ENCODE measurements at regions not wholly inside any gene's neighbourhood (a gene's known extent, or its start where the extent isn't known, plus 50 kb on each side); places are given as distances from the start of the nearest gene placed in this dataset.

GRCh38 chr2:157931542-157931941, 55.4 kb upstream of the ACVR1 start:
- DNase-seq (ENCODE audit: low read depth): no peak
- TF ChIP-seq, protein P1, sequence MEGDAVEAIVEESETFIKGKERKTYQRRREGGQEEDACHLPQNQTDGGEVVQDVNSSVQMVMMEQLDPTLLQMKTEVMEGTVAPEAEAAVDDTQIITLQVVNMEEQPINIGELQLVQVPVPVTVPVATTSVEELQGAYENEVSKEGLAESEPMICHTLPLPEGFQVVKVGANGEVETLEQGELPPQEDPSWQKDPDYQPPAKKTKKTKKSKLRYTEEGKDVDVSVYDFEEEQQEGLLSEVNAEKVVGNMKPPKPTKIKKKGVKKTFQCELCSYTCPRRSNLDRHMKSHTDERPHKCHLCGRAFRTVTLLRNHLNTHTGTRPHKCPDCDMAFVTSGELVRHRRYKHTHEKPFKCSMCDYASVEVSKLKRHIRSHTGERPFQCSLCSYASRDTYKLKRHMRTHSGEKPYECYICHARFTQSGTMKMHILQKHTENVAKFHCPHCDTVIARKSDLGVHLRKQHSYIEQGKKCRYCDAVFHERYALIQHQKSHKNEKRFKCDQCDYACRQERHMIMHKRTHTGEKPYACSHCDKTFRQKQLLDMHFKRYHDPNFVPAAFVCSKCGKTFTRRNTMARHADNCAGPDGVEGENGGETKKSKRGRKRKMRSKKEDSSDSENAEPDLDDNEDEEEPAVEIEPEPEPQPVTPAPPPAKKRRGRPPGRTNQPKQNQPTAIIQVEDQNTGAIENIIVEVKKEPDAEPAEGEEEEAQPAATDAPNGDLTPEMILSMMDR (conservative IDR thresholded peaks at IDR 0.05; ENCODE audit: low read length): no peak
- H3K4me3 ChIP-seq (ENCODE audit: low read length): no peak overlapping the region

DNA sequence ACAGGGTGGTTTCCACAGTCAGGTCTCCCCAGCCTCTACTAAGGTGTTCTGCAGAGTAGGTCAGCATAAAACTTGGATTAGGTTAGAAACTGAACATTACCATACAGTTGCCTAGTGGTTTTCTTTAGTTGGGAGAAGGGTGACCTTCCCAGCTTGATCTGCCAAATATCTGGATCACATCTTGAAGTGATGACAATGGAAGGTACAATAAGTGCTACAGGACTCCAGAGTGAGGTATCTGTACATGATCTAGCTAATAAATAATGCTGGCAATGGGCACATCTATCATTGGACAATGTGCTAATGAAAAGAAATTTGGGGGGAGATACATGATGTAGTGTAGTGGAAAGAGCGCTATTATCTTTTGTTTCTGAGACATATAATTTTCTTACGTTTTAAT, 54.6 kb upstream of the ACVR1 start:
- TF ChIP-seq, protein P1 (conservative IDR thresholded peaks at IDR 0.05; ENCODE audit: low read length): no peak
- no peak overlapping the region for H3K4me3 ChIP-seq (ENCODE audit: low read length)
- no peak for DNase-seq (ENCODE audit: low read depth)

- TF ChIP-seq, protein P1 (conservative IDR thresholded peaks at IDR 0.05; ENCODE audit: low read length): no peak
- DNase-seq (ENCODE audit: low read depth): no peak
These were observed 53.9 kb upstream of the ACVR1 start for GRCh38 chr2:157929871-157930667.

GRCh38 chr2:157928372-157928771, 52.2 kb upstream of the ACVR1 start:
- H3K4me3 ChIP-seq (ENCODE audit: low read length): no peak overlapping the region
- DNase-seq (ENCODE audit: low read depth): no peak
- TF ChIP-seq, protein P1 (conservative IDR thresholded peaks at IDR 0.05; ENCODE audit: low read length): no peak

More at GRCh38 chr2:157929871-157930667, 53.9 kb upstream of the ACVR1 start:
- H3K4me3 ChIP-seq (ENCODE audit: low read length): no peak overlapping the region

GRCh38 chr2:157927155-157927554, 51.0 kb upstream of the ACVR1 start:
- TF ChIP-seq, protein P1 (conservative IDR thresholded peaks at IDR 0.05; ENCODE audit: low read length): no peak

More at GRCh38 chr2:157927155-157927554, 51.0 kb upstream of the ACVR1 start:
- no peak overlapping the region for H3K4me3 ChIP-seq (ENCODE audit: low read length)
- DNase-seq (ENCODE audit: low read depth): no peak
